Peyer's patch (tissue), 4 donors: ENCODE measurements at regions not wholly inside any gene's neighbourhood (a gene's known extent, or its start where the extent isn't known, plus 50 kb on each side); places are given as distances from the start of the nearest gene placed in this dataset.

Experiments used
- POLR2A ChIP-seq, 2 donors: fragments of 450-650 bp; IDR thresholded peaks; one replicate each; pipeline ENCODE4 v1.5.1; 2017; ENCODE audit warnings: antibody characterized with exemption in 2 of 2, mild to moderate bottlenecking in 2 of 2, moderate library complexity in 2 of 2
- TF ChIP-seq, protein P1 (sequence below), 6 experiments: fragments of 450-650 bp in 4 of 6; fragments of 200-600 bp in 2 of 6; sonication (generic) in 1 of 6; IDR thresholded peaks; one replicate each; pipeline ENCODE4 v1.5.1; 2017 to 2019; ENCODE audit warnings: antibody characterized with exemption in 6 of 6, mild to moderate bottlenecking in 3 of 6, moderate library complexity in 1 of 6

DNA sequence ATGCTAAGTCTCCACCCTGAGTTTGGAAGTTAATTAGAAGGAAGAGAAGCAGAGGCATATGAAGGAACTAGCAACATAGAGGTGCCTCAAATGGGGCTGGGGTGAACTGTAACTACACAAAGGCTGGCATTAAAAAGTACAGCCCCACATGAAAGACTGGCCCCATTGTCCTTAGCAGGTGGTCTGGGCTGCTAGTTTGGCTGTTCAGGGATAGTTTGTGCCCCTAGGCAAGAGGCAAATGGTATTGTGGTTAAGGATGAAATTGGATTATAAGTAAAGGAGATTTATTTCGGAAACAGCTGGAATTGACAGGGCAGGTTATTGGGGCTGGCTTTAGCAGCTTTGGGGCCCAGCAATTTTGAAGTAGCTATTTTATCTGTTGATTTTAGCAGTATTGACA is 365.7 kb upstream of the TNP1 start:
- TF ChIP-seq, protein P1, sequence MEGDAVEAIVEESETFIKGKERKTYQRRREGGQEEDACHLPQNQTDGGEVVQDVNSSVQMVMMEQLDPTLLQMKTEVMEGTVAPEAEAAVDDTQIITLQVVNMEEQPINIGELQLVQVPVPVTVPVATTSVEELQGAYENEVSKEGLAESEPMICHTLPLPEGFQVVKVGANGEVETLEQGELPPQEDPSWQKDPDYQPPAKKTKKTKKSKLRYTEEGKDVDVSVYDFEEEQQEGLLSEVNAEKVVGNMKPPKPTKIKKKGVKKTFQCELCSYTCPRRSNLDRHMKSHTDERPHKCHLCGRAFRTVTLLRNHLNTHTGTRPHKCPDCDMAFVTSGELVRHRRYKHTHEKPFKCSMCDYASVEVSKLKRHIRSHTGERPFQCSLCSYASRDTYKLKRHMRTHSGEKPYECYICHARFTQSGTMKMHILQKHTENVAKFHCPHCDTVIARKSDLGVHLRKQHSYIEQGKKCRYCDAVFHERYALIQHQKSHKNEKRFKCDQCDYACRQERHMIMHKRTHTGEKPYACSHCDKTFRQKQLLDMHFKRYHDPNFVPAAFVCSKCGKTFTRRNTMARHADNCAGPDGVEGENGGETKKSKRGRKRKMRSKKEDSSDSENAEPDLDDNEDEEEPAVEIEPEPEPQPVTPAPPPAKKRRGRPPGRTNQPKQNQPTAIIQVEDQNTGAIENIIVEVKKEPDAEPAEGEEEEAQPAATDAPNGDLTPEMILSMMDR (IDR thresholded peaks at IDR 0.05), result no peak
- TF ChIP-seq POLR2A (IDR thresholded peaks at IDR 0.05), result no peak
